ENCODE measurements at regions not wholly inside any gene's neighbourhood (a gene's known extent, or its start where the extent isn't known, plus 50 kb on each side); places are given as distances from the start of the nearest gene placed in this dataset.

DNA sequence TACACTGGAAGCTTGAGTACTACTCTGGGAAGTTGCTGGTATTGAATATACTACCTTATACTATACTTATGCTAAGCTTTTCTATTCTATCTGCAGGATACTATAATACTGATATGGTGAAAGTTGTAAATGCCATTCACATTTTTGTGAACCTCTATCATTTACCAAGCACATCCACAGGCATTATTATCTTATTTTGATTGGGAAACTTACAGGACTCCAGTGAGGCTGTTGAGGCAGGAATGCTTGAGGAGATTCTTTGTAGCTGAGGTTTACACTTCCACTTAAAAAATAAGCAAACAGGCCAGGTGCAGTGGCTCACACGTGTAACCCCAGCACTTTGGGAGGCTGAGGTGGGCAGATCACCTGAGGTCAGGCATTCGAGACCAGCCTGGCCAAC lies 442.9 kb downstream of the QKI start:
- H4K20me1 ChIP-seq (ENCODE audit: control insufficient read depth, extremely low read depth, insufficient read depth, low read length) = no peaks in the 10 kb centered on the region
- H2AFZ ChIP-seq (ENCODE audit: control insufficient read depth, low read length) = no peak overlapping the region
- TF ChIP-seq, protein P1, sequence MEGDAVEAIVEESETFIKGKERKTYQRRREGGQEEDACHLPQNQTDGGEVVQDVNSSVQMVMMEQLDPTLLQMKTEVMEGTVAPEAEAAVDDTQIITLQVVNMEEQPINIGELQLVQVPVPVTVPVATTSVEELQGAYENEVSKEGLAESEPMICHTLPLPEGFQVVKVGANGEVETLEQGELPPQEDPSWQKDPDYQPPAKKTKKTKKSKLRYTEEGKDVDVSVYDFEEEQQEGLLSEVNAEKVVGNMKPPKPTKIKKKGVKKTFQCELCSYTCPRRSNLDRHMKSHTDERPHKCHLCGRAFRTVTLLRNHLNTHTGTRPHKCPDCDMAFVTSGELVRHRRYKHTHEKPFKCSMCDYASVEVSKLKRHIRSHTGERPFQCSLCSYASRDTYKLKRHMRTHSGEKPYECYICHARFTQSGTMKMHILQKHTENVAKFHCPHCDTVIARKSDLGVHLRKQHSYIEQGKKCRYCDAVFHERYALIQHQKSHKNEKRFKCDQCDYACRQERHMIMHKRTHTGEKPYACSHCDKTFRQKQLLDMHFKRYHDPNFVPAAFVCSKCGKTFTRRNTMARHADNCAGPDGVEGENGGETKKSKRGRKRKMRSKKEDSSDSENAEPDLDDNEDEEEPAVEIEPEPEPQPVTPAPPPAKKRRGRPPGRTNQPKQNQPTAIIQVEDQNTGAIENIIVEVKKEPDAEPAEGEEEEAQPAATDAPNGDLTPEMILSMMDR (optimal IDR thresholded peaks at IDR 0.05 in 1 of 3, IDR thresholded peaks at IDR 0.05 in 1 of 3, conservative IDR thresholded peaks at IDR 0.05 in 1 of 3; ENCODE audit: extremely low read depth in 1 of 3, insufficient read depth in 2 of 3, low read length in 3 of 3) = no peak
- no peak for TF ChIP-seq EZH2 (IDR thresholded peaks at IDR 0.05; ENCODE audit: low read length)
- dilution Hi-C loops (cut with MboI; ENCODE audit: extremely low pct_ligation_motif_present, low sequenced_read_pairs) = no loop called here
- H3K4me1 ChIP-seq (ENCODE audit: control insufficient read depth, extremely low read depth, insufficient read depth, low read length) = no peaks in the 10 kb centered on the region
- H3K79me2 ChIP-seq (ENCODE audit: control insufficient read depth, insufficient read depth, low read length) = no peaks in the 10 kb centered on the region
- H3K27me3 ChIP-seq (ENCODE audit: control insufficient read depth, extremely low read depth, insufficient read depth, low read length) = no peaks in the 10 kb centered on the region
- DNase-seq (ENCODE audit: low read depth, low spot score) (no peak), FAIRE-seq (no peak)
- no peak overlapping the region for H3K4me3 ChIP-seq (ENCODE audit: control insufficient read depth in 2 of 3, extremely low read depth in 1 of 3, insufficient read depth in 2 of 3, low read depth in 1 of 3, low read length in 3 of 3)
- H3K36me3 ChIP-seq (ENCODE audit: control insufficient read depth in 2 of 2, extremely low read depth in 1 of 2, insufficient read depth in 2 of 2, low read length in 2 of 2) = no peaks in the 10 kb centered on the region
- no peaks in the 10 kb centered on the region for H3K9me3 ChIP-seq (ENCODE audit: control insufficient read depth, low read depth, low read length)
- no peak overlapping the region for H3K4me2 ChIP-seq (ENCODE audit: control insufficient read depth, extremely low read depth, insufficient read depth, low read depth, low read length)
- H3K9me1 ChIP-seq (ENCODE audit: control insufficient read depth, extremely low read depth, insufficient read depth, low read length) = no peaks in the 10 kb centered on the region
- no peak overlapping the region for H3K27ac ChIP-seq (ENCODE audit: control insufficient read depth, insufficient read depth, low read length)
- no peak overlapping the region for H3K9ac ChIP-seq (ENCODE audit: control insufficient read depth, extremely low read depth, insufficient read depth, low read length)

DNA sequence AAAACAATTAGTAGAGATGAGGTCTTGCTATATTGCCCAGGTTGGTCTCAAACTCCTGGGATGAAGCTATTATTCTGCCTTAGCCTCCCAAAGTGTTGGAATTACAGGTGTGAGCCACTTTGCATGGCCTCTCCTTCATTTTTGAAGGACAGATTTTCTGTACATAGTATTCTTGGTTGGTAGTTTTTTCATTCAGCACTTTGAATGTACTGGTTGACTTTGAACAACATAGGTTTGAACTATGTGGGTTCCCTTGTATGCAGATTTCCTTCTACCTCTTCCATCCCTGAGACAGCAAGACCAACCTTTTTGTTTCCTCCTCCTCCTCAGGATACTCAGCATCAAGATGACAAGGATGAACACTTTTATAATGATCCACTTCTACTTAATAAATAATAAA lies 436.4 kb downstream of the QKI start:
- dilution Hi-C loops (cut with MboI; ENCODE audit: extremely low pct_ligation_motif_present, low sequenced_read_pairs) = no loop called here
- no peaks in the 10 kb centered on the region for H3K27me3 ChIP-seq (ENCODE audit: control insufficient read depth, extremely low read depth, insufficient read depth, low read length)
- no peak for DNase-seq (ENCODE audit: low read depth, low spot score)
- H3K27ac ChIP-seq (ENCODE audit: control insufficient read depth, insufficient read depth, low read length) = no peak overlapping the region
- H3K4me1 ChIP-seq (ENCODE audit: control insufficient read depth, extremely low read depth, insufficient read depth, low read length) = no peaks in the 10 kb centered on the region
- H4K20me1 ChIP-seq (ENCODE audit: control insufficient read depth, extremely low read depth, insufficient read depth, low read length) = no peaks in the 10 kb centered on the region
- no peak for TF ChIP-seq EZH2 (IDR thresholded peaks at IDR 0.05; ENCODE audit: low read length)
- TF ChIP-seq, protein P1 (optimal IDR thresholded peaks at IDR 0.05 in 1 of 3, IDR thresholded peaks at IDR 0.05 in 1 of 3, conservative IDR thresholded peaks at IDR 0.05 in 1 of 3; ENCODE audit: extremely low read depth in 1 of 3, insufficient read depth in 2 of 3, low read length in 3 of 3) = no peak
- H3K9me1 ChIP-seq (ENCODE audit: control insufficient read depth, extremely low read depth, insufficient read depth, low read length) = no peaks in the 10 kb centered on the region
- no peak for FAIRE-seq
- no peaks in the 10 kb centered on the region for H3K9me3 ChIP-seq (ENCODE audit: control insufficient read depth, low read depth, low read length)
- no peak overlapping the region for H3K4me3 ChIP-seq (ENCODE audit: control insufficient read depth in 2 of 3, extremely low read depth in 1 of 3, insufficient read depth in 2 of 3, low read depth in 1 of 3, low read length in 3 of 3)
- no peak overlapping the region for H3K4me2 ChIP-seq (ENCODE audit: control insufficient read depth, extremely low read depth, insufficient read depth, low read depth, low read length)
- H2AFZ ChIP-seq (ENCODE audit: control insufficient read depth, low read length) = no peak overlapping the region
- no peaks in the 10 kb centered on the region for H3K36me3 ChIP-seq (ENCODE audit: control insufficient read depth in 2 of 2, extremely low read depth in 1 of 2, insufficient read depth in 2 of 2, low read length in 2 of 2)
- H3K9ac ChIP-seq (ENCODE audit: control insufficient read depth, extremely low read depth, insufficient read depth, low read length) = no peak overlapping the region
- H3K79me2 ChIP-seq (ENCODE audit: control insufficient read depth, insufficient read depth, low read length) = no peaks in the 10 kb centered on the region

All from keratinocyte (primary cell).